GM12878 (cell line): ENCODE measurements at regions not wholly inside any gene's neighbourhood (a gene's known extent, or its start where the extent isn't known, plus 50 kb on each side); places are given as distances from the start of the nearest gene placed in this dataset.

ENCODE experiments used
- CBFB ChIP-seq: IDR thresholded peaks from 2 replicates; pipeline ENCODE4 v1.6.1; 2016; ENCODE audit warnings: antibody characterized with exemption, low read depth
- CHD1 ChIP-seq: IDR thresholded peaks from 2 replicates; pipeline ENCODE4 v1.6.1; 2012; ENCODE audit warnings: low read depth, low read length, improper control_type of control experiment
- CREM ChIP-seq: IDR thresholded peaks from 2 replicates; pipeline ENCODE4 v1.6.1; 2014; ENCODE audit warnings: antibody characterized with exemption, low read depth
- CTCF ChIP-seq, 3 experiments: IDR thresholded peaks in 2 of 3; conservative IDR thresholded peaks in 1 of 3; 2 replicates each; pipeline ENCODE4 v1.5.1; 2011; ENCODE audit warnings: low read depth in 3 of 3, low read length in 3 of 3, mild to moderate bottlenecking in 3 of 3, control low read depth in 2 of 3, moderate library complexity in 2 of 3, inconsistent platforms in 1 of 3, mixed read lengths in 1 of 3; ENCODE audit not compliant: control insufficient read depth in 2 of 3, insufficient read depth in 1 of 3; ENCODE audit errors: extremely low read depth in 1 of 3
- GATAD2B ChIP-seq: fragments of 450-650 bp; conservative IDR thresholded peaks from 2 replicates; pipeline ENCODE4 v1.6.1; 2017; ENCODE audit warnings: low read depth, mild to moderate bottlenecking, moderate library complexity
- HDAC6 ChIP-seq: fragments of 200-600 bp; sonication (generic); IDR thresholded peaks from one replicate; pipeline ENCODE4 v1.8.0; 2017; ENCODE audit warnings: antibody characterized with exemption; ENCODE audit not compliant: unreplicated experiment
- KDM1A ChIP-seq: fragments of 200-600 bp; sonication (generic); IDR thresholded peaks from 2 replicates; pipeline ENCODE4 v1.6.1; 2016; ENCODE audit warnings: borderline replicate concordance
- KLF5 ChIP-seq: fragments of 450-650 bp; IDR thresholded peaks from 2 replicates; pipeline ENCODE4 v1.6.1; 2014; ENCODE audit warnings: mild to moderate bottlenecking; ENCODE audit not compliant: partially characterized antibody
- PAX8 ChIP-seq: fragments of 450-650 bp; IDR thresholded peaks from 2 replicates; pipeline ENCODE4 v1.6.1; 2017; ENCODE audit warnings: mild to moderate bottlenecking, moderate library complexity
- SIX5 ChIP-seq: IDR thresholded peaks from 2 replicates; pipeline ENCODE4 v1.6.1; 2011; ENCODE audit warnings: mild to moderate bottlenecking, low read depth, low read length, moderate library complexity; ENCODE audit not compliant: severe bottlenecking
- STAT3 ChIP-seq: IDR thresholded peaks from 2 replicates; pipeline ENCODE4 v1.6.1; 2011; ENCODE audit warnings: low read depth, low read length, improper control_type of control experiment
- TCF7 ChIP-seq: IDR thresholded peaks from 2 replicates; pipeline ENCODE4 v1.6.1; 2014; ENCODE audit warnings: antibody characterized with exemption, borderline replicate concordance
- ZSCAN29 ChIP-seq: fragments of 450-650 bp; IDR thresholded peaks from 2 replicates; pipeline ENCODE4 v1.6.1; 2017; ENCODE audit warnings: mild to moderate bottlenecking, moderate library complexity
- TF ChIP-seq, protein P1 (sequence below): IDR thresholded peaks from 2 replicates; pipeline ENCODE4 v1.6.1; 2011; ENCODE audit warnings: low read depth, mild to moderate bottlenecking, low read length, moderate library complexity, borderline replicate concordance; ENCODE audit errors: extremely low read depth
- TF ChIP-seq, protein P2 (sequence below): fragments of 450-650 bp; IDR thresholded peaks from 2 replicates; pipeline ENCODE4 v1.6.1; 2016; ENCODE audit warnings: mild to moderate bottlenecking, moderate library complexity, borderline replicate concordance

GRCh38 chr3:151591441-151591840, 130.6 kb upstream of the IGSF10 start (continued):
- TF ChIP-seq TCF7 (no peak), KLF5 (no peak), CHD1 (no peak), CTCF (IDR thresholded peaks at IDR 0.05 in 2 of 3, conservative IDR thresholded peaks at IDR 0.05 in 1 of 3; ENCODE audit: control insufficient read depth in 2 of 3, extremely low read depth in 1 of 3, insufficient read depth in 1 of 3, low read depth in 3 of 3, low read length in 3 of 3) (no peak), GATAD2B (no peak), SIX5 (no peak), HDAC6 (no peak), CREM (no peak), STAT3 (no peak), PAX8 (no peak), KDM1A (no peak), CBFB (no peak), ZSCAN29 (no peak)
- TF ChIP-seq, protein P1, sequence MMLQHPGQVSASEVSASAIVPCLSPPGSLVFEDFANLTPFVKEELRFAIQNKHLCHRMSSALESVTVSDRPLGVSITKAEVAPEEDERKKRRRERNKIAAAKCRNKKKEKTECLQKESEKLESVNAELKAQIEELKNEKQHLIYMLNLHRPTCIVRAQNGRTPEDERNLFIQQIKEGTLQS = no peak
- TF ChIP-seq, protein P2, sequence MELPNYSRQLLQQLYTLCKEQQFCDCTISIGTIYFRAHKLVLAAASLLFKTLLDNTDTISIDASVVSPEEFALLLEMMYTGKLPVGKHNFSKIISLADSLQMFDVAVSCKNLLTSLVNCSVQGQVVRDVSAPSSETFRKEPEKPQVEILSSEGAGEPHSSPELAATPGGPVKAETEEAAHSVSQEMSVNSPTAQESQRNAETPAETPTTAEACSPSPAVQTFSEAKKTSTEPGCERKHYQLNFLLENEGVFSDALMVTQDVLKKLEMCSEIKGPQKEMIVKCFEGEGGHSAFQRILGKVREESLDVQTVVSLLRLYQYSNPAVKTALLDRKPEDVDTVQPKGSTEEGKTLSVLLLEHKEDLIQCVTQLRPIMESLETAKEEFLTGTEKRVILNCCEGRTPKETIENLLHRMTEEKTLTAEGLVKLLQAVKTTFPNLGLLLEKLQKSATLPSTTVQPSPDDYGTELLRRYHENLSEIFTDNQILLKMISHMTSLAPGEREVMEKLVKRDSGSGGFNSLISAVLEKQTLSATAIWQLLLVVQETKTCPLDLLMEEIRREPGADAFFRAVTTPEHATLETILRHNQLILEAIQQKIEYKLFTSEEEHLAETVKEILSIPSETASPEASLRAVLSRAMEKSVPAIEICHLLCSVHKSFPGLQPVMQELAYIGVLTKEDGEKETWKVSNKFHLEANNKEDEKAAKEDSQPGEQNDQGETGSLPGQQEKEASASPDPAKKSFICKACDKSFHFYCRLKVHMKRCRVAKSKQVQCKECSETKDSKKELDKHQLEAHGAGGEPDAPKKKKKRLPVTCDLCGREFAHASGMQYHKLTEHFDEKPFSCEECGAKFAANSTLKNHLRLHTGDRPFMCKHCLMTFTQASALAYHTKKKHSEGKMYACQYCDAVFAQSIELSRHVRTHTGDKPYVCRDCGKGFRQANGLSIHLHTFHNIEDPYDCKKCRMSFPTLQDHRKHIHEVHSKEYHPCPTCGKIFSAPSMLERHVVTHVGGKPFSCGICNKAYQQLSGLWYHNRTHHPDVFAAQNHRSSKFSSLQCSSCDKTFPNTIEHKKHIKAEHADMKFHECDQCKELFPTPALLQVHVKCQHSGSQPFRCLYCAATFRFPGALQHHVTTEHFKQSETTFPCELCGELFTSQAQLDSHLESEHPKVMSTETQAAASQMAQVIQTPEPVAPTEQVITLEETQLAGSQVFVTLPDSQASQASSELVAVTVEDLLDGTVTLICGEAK = no peak
